Loucy (cell line): ENCODE measurements at regions not wholly inside any gene's neighbourhood (a gene's known extent, or its start where the extent isn't known, plus 50 kb on each side); places are given as distances from the start of the nearest gene placed in this dataset.

Source experiments
- EZH2phosphoT487 ChIP-seq: fragments of 200-600 bp; IDR thresholded peaks from 2 replicates; pipeline ENCODE4 v1.6.1; 2018; ENCODE audit warnings: antibody characterized with exemption, mild to moderate bottlenecking, moderate library complexity, borderline replicate concordance
- TF ChIP-seq, protein P1 (sequence below): fragments of 200-600 bp; sonication (generic); conservative IDR thresholded peaks from 2 replicates; pipeline ENCODE4 v1.5.1; 2014; ENCODE audit warnings: mild to moderate bottlenecking, antibody characterized with exemption, low read length

DNA sequence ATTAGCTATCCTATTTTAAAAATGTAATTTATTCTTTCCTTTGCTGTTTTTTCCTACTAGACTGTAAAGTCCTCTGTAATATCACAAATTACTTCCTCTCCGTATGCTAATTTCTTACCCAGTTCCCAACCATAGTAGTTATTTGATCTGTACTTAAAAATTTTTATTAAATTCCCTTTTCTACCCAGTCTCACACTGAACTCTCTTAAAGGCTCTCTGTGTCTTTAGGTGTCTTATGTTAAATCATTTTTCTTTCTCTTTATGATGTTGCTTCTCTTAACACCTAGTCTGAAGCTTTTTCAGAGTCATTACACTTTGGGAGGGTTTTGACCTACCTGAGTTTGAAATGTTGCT is 378.6 kb downstream of the NSUN3 start:
- TF ChIP-seq, protein P1, sequence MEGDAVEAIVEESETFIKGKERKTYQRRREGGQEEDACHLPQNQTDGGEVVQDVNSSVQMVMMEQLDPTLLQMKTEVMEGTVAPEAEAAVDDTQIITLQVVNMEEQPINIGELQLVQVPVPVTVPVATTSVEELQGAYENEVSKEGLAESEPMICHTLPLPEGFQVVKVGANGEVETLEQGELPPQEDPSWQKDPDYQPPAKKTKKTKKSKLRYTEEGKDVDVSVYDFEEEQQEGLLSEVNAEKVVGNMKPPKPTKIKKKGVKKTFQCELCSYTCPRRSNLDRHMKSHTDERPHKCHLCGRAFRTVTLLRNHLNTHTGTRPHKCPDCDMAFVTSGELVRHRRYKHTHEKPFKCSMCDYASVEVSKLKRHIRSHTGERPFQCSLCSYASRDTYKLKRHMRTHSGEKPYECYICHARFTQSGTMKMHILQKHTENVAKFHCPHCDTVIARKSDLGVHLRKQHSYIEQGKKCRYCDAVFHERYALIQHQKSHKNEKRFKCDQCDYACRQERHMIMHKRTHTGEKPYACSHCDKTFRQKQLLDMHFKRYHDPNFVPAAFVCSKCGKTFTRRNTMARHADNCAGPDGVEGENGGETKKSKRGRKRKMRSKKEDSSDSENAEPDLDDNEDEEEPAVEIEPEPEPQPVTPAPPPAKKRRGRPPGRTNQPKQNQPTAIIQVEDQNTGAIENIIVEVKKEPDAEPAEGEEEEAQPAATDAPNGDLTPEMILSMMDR: no peak
- no peak for TF ChIP-seq EZH2phosphoT487
